Gastroesophageal sphincter (tissue), 3 donors: ENCODE measurements at regions not wholly inside any gene's neighbourhood (a gene's known extent, or its start where the extent isn't known, plus 50 kb on each side); places are given as distances from the start of the nearest gene placed in this dataset.

Experiments
- CTCF ChIP-seq, 4 experiments: fragments of 200-600 bp in 2 of 4; fragments of 450-650 bp in 2 of 4; sonication (generic) in 1 of 4; IDR thresholded peaks; one replicate each; pipeline ENCODE4 v1.5.1; 2017 to 2019; ENCODE audit warnings: antibody characterized with exemption in 4 of 4, mild to moderate bottlenecking in 2 of 4, moderate library complexity in 2 of 4
- POLR2A ChIP-seq, 2 donors: fragments of 450-650 bp; IDR thresholded peaks; one replicate each; pipeline ENCODE4 v1.6.1; 2017; ENCODE audit warnings: antibody characterized with exemption in 2 of 2, mild to moderate bottlenecking in 2 of 2, moderate library complexity in 1 of 2

GRCh38 chr4:30950737-30951136 is 230.6 kb downstream of the PCDH7 start:
- TF ChIP-seq POLR2A (IDR thresholded peaks at IDR 0.05): no peak
- no peak for TF ChIP-seq CTCF (IDR thresholded peaks at IDR 0.05)
